GM13976 (cell line): ENCODE measurements at regions not wholly inside any gene's neighbourhood (a gene's known extent, or its start where the extent isn't known, plus 50 kb on each side); places are given as distances from the start of the nearest gene placed in this dataset.

Experiments used
- DNase-seq: peaks from one replicate; pipeline ENCODE4 v3.0.0; 2012; ENCODE audit warnings: low spot score
- in situ Hi-C: fragments of 300-500 bp; cut with MboI; formaldehyde crosslinking; loops from one replicate; pipeline ENCODE4 v1.12.0; 2022; ENCODE audit warnings: low sequenced_read_pairs, mixed read lengths, inconsistent platforms; ENCODE audit not compliant: unreplicated experiment
- TF ChIP-seq, protein P1 (sequence below): IDR thresholded peaks from 2 replicates; pipeline ENCODE4 v1.5.1; 2012; ENCODE audit warnings: borderline replicate concordance, mild to moderate bottlenecking; ENCODE audit not compliant: insufficient read depth; ENCODE audit errors: extremely low read depth, missing control alignments, control extremely low read depth

DNA sequence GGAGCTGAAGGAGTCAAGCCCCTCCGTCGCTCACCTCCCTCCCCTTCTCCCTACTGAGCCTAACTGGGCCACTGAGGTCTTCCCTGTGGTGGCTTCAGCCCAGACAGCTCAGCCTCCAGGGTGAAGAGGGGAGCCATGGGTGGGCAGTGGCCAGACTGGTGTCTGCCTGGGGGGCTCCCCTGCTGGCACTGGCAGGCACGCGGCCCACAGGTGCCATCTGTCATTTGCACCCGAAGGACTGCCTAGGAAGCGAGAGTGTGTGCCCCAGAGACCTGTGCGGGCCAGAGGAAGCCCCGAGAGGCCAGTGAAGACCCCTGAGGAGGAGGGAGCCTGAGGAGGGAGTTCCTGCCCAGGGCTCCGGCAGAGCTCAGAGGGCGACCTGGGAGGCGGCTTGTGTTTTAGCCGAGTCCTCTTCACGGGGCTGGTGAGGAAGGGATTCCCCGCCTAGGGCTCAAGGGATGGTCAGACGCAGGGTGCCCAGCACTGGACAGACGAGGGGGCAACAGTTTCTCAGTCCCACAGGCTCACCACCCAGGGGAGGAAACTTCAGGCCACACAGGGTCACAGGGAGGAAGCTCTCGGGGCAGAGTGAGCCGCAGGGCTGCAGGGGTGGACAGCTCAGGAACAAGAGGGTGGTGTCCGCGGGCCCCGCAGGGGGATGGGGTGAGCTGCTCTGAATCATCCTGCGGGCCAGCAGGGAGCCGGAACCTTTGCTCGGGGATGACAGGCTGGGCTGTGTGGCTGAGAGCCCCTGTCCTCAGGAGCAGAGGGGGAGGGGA lies 76.2 kb upstream of the PPP2R2D start:
- no peak for DNase-seq
- TF ChIP-seq, protein P1, sequence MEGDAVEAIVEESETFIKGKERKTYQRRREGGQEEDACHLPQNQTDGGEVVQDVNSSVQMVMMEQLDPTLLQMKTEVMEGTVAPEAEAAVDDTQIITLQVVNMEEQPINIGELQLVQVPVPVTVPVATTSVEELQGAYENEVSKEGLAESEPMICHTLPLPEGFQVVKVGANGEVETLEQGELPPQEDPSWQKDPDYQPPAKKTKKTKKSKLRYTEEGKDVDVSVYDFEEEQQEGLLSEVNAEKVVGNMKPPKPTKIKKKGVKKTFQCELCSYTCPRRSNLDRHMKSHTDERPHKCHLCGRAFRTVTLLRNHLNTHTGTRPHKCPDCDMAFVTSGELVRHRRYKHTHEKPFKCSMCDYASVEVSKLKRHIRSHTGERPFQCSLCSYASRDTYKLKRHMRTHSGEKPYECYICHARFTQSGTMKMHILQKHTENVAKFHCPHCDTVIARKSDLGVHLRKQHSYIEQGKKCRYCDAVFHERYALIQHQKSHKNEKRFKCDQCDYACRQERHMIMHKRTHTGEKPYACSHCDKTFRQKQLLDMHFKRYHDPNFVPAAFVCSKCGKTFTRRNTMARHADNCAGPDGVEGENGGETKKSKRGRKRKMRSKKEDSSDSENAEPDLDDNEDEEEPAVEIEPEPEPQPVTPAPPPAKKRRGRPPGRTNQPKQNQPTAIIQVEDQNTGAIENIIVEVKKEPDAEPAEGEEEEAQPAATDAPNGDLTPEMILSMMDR = no peak
- in situ Hi-C loops = no loop called here

DNA sequence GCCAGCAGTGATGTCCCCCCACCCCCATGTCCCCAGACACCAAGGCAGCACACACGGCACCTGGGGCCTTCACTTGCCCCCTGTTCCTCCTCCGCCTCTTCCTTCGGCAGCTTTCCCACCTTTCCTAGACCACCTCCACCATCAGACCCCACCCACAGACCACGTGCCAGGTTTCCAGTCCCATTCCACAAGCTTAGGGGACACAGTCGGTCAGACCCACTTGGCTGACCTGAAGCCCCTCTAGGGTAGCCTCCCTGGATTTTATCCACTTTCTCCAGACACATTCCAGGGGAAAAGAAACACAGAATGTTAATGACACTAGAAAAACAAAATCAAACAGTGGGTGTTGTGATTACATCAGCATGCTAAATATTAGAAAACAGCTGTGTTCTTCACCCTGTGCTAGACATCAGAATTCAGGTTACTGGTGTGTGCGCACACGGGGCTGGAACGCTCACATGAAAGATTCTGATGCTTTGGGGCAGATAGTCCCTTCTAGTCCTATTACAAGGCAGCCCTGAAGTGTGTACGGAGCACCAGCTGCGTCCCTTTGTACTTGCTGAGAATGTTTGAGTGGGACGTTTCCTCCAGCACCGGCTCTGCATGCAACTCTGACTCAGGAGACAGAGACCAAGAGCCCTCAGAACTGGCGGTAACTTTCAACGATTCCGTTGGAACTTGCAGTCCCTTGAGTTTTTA lies 75.5 kb upstream of the PPP2R2D start:
- in situ Hi-C loops = no loop called here
- DNase-seq = no peak
- TF ChIP-seq, protein P1 = no peak

DNA sequence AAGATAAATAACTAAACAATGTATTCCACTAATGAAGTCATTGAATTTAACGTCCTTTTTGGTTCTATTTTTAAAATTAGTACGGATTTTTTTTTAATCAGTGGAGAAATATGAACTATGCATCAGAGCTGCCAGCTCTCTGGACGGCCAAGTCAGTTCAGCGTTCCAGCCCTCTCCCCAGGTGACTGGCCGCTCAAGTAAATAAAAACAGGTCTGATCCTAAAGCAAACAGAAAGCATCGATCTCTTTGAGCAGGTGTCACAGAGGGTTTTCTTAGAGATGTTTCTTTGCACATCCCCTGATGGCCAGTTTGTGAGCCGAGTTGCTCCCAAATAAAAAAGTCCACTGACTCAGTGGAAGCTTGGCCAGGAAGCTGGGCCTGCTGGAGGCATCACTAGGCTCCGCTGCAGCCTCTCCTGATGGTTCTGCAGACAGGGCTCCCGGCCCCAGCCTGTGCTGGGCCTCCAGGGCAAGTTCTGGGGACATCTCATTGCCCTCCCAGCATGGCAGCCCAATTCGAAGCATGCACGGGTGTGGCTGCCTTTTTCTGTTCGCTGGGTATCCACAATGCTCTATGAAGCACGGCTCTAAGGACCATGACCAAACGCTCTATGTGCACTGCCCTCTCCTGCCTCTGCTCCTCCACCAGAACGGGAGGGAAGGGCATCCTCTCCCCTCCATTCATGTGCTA lies 74.7 kb upstream of the PPP2R2D start:
- in situ Hi-C loops = no loop called here
- TF ChIP-seq, protein P1 = no peak
- no peak for DNase-seq

DNA sequence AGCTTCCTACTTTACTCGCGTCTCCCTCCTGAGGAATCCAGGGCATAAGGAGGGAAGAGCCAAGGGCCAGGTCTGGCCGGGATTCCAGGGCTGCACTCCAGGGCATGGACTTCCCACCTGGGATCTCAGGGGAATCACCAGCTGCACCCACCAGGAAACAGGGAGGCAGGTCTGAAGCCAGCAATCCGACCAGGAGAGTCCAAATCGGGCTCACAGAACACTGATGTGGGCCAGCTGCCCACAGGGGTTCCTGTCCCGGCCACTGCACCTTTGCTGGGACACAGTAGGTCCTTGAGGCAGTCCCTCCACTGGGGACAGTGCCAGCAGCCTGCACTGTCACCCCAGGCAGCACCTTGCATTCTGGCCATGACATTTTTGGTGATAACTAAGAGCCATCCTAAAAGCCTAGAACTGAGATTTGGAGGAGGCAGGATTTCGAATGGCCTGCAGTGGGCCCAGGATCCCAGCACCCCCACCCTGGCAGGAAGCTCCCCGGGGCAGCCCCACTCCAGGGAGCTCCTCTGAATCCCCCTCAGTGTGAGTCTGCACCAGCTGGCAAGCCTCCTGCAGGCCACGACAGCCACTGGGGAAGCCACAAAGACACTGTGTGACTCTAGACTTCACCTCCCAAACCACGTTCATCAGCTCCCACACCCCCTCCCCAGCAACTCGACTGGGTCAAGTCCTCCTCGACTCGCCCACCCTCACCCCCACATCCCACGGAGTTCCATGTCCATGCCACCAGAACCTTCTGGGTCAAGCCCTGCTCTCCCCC lies 71.5 kb upstream of the PPP2R2D start:
- DNase-seq = no peak
- in situ Hi-C loops = no loop called here
- TF ChIP-seq, protein P1 = no peak

DNA sequence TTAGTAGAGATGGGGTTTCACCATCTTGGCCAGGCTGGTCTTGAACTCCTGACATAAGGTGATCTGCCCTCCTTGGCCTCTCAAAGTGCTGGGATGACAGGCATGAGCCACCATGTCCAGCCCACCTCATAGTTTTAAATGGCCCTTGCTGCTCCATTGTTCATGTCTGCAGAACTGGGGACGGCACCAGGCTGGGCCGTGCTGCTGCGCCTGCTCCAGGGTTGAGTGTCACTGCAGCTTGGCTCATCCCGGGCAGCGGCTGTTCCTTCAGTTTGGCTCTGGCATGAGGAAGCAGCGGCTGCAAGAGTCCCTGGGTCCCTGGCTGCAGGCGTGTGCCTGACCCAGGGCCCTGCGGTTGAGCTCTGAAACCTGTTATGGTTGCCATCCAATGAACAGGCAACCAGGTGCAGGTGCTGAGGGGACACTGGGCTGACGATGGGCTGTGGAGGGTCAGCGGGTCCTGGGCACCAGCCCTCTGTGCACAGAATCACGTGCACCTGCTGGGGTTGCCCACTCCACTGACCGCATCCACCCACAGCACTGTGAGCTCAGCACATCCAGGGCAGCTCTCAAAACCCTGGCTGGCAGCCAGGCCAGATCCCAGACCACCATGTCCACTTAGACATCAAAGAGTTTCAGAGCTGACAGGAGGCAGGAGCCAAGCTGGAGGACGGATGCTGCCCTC lies 70.2 kb upstream of the PPP2R2D start:
- TF ChIP-seq, protein P1 = no peak
- DNase-seq = no peak
- in situ Hi-C loops = no loop called here

DNA sequence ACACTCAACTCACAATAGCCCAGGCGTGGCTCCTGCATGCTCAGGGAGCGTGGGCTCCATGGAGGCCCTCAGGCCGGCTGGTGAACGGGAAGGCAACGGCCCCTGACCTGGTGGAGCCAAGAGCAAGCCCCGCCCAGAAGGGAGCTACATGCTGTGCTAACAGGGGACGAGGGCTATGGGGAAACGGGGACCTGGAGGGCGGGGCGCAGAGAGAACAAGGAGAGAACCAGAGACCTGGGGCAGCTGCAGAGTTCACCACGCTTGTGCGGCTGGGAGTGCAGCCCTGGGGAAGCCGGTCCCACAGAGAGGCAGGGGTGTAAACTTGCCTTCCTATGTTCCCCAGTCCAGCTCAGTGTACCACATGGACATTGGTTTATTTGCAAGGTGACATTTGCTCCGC lies 69.2 kb upstream of the PPP2R2D start:
- DNase-seq = no peak
- TF ChIP-seq, protein P1 = no peak
- in situ Hi-C loops = no loop called here
